Kidney capillary endothelial cell (primary cell): ENCODE measurements at regions not wholly inside any gene's neighbourhood (a gene's known extent, or its start where the extent isn't known, plus 50 kb on each side); places are given as distances from the start of the nearest gene placed in this dataset.
A peak's percentile ranks its signal among the peaks of the same experiment; 100 is the strongest.
"Not testable (repeated sequence)": the region's sequence is repeated elsewhere in the genome, so short reads cannot be mapped to it uniquely, and the experiment has no call there.

Experiments used
- DNase-seq: peaks from one replicate; pipeline ENCODE4 v3.0.0-alpha.2; 2018; ENCODE audit warnings: low spot score

GRCh38 chr10:78458983-78459638 is 425.4 kb downstream of the RPS24 start:
- peak; percentile 36 for DNase-seq

- DNase-seq, result no peak
These were observed 426.0 kb downstream of the RPS24 start for GRCh38 chr10:78459639-78460037.

GRCh38 chr10:78460204-78460603 is 426.5 kb downstream of the RPS24 start:
- no peak for DNase-seq

DNA sequence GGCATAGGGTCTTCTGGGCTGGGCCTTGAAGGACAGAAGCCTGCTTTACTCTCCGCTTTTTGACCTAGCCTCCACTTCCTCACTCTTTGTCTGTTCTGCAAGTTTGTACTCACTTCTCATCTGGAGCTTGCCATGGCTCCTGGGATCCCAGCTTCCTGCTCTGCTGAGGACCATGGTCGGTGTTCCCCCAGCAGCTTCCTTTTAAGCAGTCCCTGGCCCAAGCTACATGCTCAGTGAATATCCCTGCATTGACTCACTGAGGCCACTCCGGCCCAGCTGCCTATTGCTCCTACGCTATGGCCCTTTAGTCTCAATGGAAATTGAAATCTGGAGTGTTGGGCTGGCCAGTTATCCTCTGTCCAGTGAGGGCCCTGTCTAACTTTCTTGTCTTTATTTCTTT is 427.7 kb downstream of the RPS24 start:
- DNase-seq, result no peak

DNA sequence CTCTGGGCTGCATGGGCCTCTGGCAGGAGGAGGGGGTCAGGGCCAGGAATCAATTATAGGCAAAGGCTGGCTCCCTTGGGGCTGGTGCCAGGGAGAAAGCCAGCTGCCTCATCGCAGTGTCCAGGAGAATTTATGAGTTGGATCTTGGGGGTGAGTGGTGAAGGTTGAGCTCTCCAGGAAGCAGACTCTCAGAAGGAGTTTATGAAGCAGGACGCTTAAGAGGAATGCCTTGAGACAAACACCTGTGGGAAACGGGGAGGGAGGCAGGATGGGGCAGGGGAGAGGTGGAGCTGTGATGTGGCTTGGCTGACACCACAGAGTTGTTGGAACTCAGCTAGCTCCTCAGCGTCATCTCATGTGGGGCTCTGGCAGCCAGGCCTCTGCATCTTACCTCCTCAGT is 428.5 kb downstream of the RPS24 start:
- DNase-seq, result no peak

GRCh38 chr10:78462726-78463228 is 429.1 kb downstream of the RPS24 start:
- no peak for DNase-seq

GRCh38 chr10:78464118-78464855 is 430.6 kb downstream of the RPS24 start:
- no peak for DNase-seq

GRCh38 chr10:78464856-78465267 is 431.2 kb downstream of the RPS24 start:
- no peak for DNase-seq

- DNase-seq, result no peak
These were observed 431.8 kb downstream of the RPS24 start for GRCh38 chr10:78465431-78465830.

- DNase-seq, result no peak
These were observed 433.9 kb downstream of the RPS24 start for GRCh38 chr10:78467496-78468106.

- DNase-seq, result not testable (repeated sequence)
These were observed 435.1 kb downstream of the RPS24 start for GRCh38 chr10:78468731-78469130.

- no peak for DNase-seq
These were observed 436.8 kb downstream of the RPS24 start for GRCh38 chr10:78470267-78471103.

DNA sequence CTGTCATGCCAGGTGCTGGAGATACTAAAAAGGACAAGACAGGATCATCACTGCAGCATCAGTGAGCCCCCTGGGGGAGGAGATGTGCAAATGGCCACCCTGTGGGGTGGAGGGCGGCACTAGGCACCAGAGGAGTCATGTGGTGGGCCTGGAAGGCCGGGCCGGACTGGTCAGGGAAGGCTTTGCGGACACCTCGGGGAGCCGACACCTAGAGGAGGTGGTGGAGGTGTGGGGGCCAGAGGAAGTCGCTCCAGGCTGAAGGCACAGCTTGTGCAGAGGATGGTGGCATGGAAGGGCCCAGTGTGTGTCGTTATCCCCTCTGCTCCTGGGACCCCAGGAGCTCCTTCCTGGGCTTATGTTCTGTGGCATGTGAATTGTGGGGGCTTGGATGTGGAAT is 437.7 kb downstream of the RPS24 start:
- no peak for DNase-seq

DNA sequence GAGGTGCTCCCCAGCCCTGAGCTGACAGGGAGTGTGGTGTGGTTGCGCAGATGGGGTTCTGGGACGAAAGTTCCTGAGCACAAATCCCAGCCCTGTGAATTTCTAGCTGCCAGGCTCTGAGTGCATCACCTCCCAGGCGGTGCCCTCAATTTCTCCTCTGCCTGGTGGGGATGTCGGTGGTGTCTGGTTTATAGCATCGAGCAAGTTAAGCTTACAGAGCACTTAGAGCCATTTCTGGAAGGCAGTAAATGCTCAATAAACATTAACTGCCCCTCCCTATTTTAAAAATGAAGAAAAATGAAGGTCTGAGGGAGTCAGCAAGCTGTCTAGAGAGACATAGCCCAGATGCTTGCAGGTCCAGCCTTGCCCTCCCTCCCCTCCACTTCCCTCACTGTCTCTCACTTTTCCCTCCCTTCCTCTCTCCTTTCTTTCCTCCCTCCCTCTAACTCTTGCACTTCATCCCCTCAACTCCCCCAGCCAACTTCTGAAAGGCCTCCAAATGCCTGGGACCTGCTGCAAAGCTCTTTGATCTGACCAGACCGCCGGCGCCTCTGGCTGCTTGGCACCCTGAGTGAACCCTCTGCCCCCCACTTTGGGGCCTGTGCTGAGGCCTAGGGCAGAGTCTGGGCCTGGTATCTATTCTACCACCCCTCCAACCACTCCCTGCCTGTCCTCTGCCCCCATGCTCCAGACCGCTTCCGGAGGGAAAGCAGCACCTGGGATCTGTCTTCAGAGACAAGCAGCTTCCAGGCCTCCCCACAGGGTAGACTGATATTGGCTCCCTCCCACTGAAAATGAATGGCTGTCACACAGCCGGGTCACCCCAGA is 438.3 kb downstream of the RPS24 start:
- DNase-seq, result no peak

DNA sequence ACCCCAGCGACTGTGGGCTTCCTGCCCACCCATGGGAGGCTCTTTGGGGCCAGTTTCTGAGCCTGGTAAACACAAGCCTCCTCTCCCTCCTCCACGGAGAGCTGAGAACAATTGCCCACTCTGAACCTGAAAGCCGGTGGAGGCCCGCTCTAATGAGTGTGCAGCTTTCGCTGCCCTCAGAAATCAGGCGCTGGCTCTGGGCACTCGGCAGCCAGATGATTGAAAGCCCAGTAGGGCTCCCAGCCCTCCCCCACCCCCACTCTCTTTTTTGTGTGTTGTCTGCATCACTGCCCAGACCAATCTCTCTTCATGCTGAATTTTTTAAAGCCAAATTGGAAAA is 438.9 kb downstream of the RPS24 start:
- no peak for DNase-seq

GRCh38 chr10:78473006-78473405 is 439.3 kb downstream of the RPS24 start:
- DNase-seq, result no peak

DNA sequence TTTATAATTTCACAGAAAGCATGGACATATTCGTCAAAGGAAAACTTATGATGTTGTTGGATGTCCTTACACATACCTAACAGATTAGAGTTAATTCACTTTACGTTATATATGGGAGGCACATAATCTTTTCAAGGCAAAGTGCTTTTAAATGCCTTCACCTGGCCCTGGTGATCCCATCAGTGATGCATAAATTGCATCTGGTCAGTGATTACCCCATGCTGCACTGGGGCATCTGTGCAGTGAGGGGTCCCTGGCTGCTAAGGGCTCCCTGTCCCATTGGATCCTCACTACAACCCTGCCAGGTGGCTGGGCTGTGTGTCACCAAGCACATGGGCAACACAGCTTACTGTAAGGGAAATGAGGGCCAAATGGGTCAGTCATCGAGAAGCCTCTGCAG is 441.1 kb downstream of the RPS24 start:
- DNase-seq, result no peak

- no peak for DNase-seq
These were observed 441.8 kb downstream of the RPS24 start for GRCh38 chr10:78475437-78475836.

DNA sequence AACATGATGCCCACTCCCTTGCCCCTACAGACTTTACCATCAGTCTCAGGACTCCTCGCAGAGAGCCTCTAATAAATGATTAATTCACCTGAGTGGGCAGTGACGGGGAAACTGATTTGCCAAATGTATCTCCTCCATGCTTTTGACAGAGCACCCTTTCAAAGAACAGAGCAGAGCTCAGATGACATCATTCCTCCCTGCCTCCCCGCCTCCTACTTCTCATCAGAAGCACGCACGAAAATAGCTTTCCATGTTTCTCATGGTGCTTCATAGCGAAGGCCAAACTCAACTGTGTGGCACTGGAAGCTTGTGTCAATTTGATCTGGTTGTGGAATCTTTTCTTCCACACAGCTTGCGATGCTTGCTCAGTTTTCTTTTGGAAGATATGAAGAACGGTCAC is 442.5 kb downstream of the RPS24 start:
- DNase-seq, result no peak

GRCh38 chr10:78476844-78477243 is 443.2 kb downstream of the RPS24 start:
- no peak for DNase-seq

DNA sequence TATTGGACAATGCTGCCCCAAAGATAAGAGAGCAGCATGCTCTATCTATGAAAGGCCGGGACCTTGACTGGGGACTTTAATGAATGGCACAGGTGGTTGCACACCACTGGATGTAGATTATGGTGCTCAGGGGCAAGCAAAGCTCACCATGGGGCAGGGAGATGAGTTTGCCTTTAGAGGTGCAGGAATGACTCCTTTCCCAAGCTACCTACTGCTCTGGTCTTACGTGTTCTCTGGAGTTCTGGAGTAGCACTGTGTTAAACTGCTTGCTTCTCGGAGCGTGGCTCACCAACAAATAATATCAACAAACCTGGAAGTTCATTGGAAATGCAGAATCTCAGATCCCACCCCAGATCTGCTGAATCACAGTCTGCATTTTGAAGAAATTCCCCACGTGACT is 445.3 kb downstream of the RPS24 start:
- DNase-seq, result no peak

DNA sequence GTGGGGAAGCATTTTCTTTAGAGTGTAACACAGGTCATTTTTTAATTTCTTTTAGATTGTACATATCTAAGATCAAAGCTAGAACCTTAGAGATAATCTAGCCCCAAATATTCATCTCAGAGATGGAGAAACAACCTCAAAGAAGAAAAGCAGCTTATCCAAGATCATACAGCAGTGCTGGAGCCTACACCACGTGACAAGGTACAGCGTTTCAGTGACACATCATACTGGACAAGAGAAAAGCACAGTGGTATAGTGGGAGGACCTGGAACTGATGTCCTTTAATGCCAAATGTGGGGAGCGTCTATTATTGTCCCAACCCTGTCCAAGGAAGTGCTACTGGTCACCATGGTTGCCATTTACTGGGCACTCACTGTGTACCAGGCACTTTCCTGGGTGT is 445.8 kb downstream of the RPS24 start:
- no peak for DNase-seq
